GM19452 (cell line): ENCODE measurements at regions not wholly inside any gene's neighbourhood (a gene's known extent, or its start where the extent isn't known, plus 50 kb on each side); places are given as distances from the start of the nearest gene placed in this dataset.
A peak's percentile ranks its signal among the peaks of the same experiment; 100 is the strongest.

Experiments
- ATAC-seq: cut with Tn5 transposase; IDR thresholded peaks from one replicate; pipeline ENCODE4 v1.9.1; 2021; ENCODE audit not compliant: unreplicated experiment

- no peak for ATAC-seq
These were observed 410.6 kb downstream of the HNRNPD start for GRCh38 chr4:81963015-81963762.

GRCh38 chr4:81960961-81961360 lies 412.8 kb downstream of the HNRNPD start:
- no peak for ATAC-seq

DNA sequence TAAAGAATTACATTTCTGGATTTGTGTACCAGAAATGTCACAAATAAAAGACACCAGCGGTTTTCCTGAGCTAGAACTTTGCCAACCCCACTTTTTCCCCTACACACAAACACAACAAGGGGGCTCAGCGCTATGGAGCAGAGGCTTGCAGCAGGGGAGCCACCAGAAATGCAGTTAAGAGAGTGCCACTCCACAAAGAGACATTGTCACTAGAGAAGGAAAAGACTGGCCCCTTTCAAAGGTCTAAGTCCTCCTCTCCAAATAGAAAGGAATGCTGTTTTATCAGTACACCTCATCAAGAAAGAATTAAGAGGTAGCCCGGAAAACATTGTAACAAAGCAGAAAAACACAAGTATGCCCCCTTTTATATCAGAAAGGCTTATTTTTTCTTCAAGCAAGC lies 419.5 kb downstream of the HNRNPD start:
- no peak for ATAC-seq

GRCh38 chr4:81951891-81952455 lies 421.8 kb downstream of the HNRNPD start:
- ATAC-seq: no peak

DNA sequence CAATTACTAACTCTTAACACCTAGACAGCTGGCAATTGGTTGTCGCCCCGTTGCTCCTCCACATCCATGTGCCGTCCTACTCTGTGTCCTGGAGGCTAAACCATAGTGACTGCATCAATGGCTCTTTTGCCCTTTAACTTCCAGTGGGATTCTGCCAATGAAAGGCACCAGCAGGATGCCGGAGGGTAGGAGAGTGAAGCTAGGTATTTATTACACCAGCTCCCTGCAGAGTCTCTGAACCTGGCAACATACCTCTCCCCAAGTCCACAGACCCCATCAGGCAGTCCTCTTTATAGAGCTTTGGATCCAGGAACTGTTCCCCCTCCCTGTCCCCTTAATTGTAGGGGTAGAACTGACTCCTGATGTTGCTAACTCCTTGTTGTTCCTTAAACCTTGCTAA lies 426.8 kb downstream of the HNRNPD start:
- ATAC-seq: no peak

- ATAC-seq: no peak
These were observed 443.1 kb downstream of the HNRNPD start for GRCh38 chr4:81930506-81931238.

DNA sequence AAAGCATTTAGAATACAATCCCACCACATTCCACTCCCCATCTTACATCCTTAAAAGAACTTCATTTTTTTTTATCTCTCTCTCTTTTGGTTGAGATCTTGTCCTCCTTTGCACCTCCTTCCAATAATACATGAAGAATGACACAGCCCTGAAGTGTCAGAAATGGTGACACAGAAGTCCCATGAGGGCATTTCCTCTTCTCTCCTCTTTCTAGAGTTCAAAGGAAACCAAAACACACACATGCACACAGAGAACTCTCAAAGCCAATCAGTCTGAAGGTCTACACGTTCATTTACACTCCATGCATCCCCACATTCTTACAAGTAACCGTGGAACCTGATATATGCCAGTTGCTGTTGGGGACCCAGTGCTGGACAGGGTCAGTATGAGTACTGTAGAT lies 450.7 kb downstream of the HNRNPD start:
- no peak for ATAC-seq

- ATAC-seq: no peak
These were observed 450.6 kb upstream of the RASGEF1B start for GRCh38 chr4:81922313-81922712.

GRCh38 chr4:81921751-81922159 lies 450.0 kb upstream of the RASGEF1B start:
- ATAC-seq: no peak

DNA sequence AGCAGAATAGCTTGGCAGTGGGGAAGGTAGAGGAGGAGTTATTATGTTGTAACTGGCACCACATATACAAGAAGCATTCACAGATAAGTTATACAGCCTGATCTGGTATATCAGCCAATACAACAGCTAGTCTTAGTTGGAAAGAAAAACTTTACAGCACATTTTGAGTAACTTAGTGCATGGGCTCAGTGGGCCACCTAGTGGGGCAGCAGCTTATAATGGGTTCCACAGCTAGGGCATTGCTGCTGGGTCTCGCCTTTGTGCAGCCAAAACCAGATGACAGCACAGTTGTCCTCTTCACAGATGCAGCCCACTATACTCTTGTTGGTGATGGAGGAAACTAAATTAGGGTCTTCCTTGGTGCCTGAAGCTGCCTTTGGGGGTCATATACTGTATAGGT lies 448.1 kb upstream of the RASGEF1B start:
- no peak for ATAC-seq

- ATAC-seq: peak; percentile 69
These were observed 447.5 kb upstream of the RASGEF1B start for GRCh38 chr4:81919223-81919622.

DNA sequence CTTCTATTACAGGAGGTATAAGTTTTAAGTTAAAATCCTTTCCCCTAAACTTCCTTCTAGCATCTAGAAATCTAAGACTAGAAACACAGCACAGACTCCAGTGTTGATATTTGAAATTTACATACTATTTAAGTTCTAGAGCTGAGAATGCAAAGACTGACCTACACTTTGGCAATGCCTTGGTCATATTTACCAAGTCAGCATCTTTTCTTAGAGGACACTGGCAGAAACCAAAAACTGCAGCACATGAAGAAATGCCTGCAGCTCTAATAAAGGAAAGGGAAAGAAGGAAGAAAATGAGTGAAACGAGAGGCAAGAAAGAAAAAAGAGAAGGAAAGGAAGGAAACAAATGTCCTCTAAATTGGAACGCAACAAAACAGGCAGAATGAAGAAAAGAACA lies 443.7 kb upstream of the RASGEF1B start:
- no peak for ATAC-seq

DNA sequence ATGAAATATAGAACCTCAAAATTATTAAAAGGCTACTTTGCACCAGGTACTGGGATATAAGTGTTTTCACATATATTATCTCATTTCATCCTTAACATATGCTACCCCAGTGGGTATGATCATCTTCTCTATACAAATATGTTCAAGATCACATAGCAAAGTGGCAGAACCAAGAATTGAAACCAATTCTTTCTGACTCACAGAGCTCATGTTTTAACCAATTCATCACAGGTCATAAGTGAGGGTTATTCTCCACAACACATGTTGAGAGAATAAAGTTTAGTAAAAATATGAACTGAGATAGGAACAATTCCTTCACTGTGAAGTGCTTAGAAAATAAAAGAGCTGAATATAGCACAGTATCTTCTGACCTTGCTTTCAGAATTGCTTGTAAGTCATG lies 442.9 kb upstream of the RASGEF1B start:
- ATAC-seq: no peak

- ATAC-seq: peak; percentile 84
These were observed 441.7 kb upstream of the RASGEF1B start for GRCh38 chr4:81913427-81913879.

DNA sequence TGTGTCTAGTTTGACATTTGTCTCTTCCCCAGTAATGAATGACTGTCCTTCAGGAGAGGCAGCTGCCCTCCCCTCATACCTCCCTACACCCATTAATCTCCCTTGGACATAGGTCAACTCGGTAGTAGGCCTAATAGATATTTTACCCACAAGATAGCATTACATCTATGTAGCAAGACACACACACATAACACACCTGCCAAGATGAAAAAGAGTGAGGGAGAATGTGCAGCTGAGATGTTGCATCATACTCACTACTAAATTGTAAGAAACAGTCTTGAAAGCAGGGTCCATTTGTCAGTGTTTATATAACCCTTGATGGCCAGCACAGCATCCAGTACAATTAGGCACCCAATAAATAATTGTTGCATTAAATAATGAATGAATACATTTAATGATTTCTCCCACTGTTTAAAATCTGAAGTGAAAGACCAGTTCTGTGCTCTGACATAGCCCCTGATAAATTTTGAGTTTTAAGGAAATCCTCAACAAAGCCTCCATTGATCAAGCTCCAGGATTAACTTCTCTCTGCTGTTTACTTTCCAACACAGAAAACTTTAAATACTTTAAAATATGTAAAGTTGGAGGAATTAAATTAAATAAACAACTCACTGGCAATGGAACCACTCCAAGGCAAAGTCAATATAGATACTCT lies 440.8 kb upstream of the RASGEF1B start:
- no peak for ATAC-seq

DNA sequence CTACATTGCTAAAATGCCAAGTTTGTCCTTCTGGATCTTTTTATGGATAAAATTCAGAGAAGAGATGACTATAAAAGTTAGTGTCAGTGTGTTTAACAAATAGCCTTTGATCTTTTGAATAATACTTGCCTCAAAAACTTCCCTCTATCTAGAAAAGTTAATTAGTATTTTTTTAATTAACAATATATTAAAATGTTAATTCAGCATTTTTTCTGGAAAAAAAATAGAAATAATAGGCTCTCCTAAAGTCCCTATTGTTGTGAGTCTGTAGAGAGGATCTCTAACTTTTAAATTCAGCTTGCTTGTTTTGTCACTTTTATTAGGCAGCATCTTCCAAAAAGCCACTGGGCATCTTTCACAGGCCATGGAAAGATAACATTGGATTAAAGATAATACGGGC lies 435.2 kb upstream of the RASGEF1B start:
- ATAC-seq: no peak

- ATAC-seq: peak; percentile 99
These were observed 434.3 kb upstream of the RASGEF1B start for GRCh38 chr4:81905971-81906370.

GRCh38 chr4:81904121-81904520 lies 432.4 kb upstream of the RASGEF1B start:
- ATAC-seq: no peak

DNA sequence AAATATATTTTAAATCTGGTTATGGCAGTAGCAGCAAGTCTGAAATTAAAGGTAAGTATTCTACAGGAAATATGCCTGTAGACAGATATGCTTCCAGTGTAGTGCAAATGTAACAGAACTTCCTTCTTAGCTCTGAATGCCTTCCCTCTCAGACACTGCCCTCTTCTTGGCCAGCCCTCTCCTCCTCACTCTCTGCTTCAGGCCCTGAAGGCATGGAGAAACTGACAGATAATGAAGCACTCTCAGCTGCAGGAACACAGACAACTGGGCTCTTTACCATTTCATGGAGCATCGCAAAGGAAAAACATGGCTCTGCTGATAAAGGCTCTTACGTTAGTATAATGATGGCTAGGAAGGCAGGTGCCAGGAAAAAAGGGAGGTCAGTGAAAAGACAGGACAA lies 431.5 kb upstream of the RASGEF1B start:
- ATAC-seq: no peak

GRCh38 chr4:81898862-81899504 lies 427.3 kb upstream of the RASGEF1B start:
- no peak for ATAC-seq

DNA sequence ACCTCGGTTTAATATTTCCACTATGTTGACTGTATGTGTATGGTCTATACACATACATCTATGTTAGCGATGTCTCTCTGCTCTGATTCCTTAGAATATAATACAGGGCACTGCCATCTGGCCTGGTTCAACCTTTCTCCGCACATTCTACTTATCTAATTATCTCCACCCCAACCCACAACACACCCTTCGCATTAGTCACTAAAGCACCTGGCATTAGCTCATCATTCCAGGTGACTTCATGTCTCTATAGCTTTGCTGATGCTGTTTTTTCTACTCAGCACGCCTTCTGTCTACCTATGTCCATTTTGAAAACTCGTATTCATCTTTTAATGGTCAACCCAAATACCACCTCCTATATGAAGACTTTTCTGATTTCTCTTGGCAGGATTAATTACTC lies 425.2 kb upstream of the RASGEF1B start:
- no peak for ATAC-seq
